ENCODE measurements at regions not wholly inside any gene's neighbourhood (a gene's known extent, or its start where the extent isn't known, plus 50 kb on each side); places are given as distances from the start of the nearest gene placed in this dataset.
"Not testable (repeated sequence)": the region's sequence is repeated elsewhere in the genome, so short reads cannot be mapped to it uniquely, and the experiment has no call there.

GRCh38 chr5:109558952-109559351 lies 130.8 kb upstream of the MAN2A1 start:
- DNase-seq (ENCODE audit: low read depth) = no peak
- TF ChIP-seq CTCF (conservative IDR thresholded peaks at IDR 0.05; ENCODE audit: low read depth, low read length) = no peak

GRCh38 chr5:109558364-109558763 lies 131.4 kb upstream of the MAN2A1 start:
- H3K4me3 ChIP-seq (ENCODE audit: low read depth, low read length) = no peak overlapping the region
- TF ChIP-seq CTCF (conservative IDR thresholded peaks at IDR 0.05; ENCODE audit: low read depth, low read length) = no peak
- no peak for DNase-seq (ENCODE audit: low read depth)

More at GRCh38 chr5:109558952-109559351, 130.8 kb upstream of the MAN2A1 start:
- no peak overlapping the region for H3K4me3 ChIP-seq (ENCODE audit: low read depth, low read length)

GRCh38 chr5:109553846-109554245 lies 135.9 kb upstream of the MAN2A1 start:
- no peak for TF ChIP-seq CTCF (conservative IDR thresholded peaks at IDR 0.05; ENCODE audit: low read depth, low read length)
- no peak for DNase-seq (ENCODE audit: low read depth)
- no peak overlapping the region for H3K4me3 ChIP-seq (ENCODE audit: low read depth, low read length)

GRCh38 chr5:109551234-109551633 lies 138.5 kb upstream of the MAN2A1 start:
- not testable (repeated sequence) for H3K4me3 ChIP-seq (ENCODE audit: low read depth, low read length); DNase-seq (ENCODE audit: low read depth)

GRCh38 chr5:109550077-109550476 lies 139.7 kb upstream of the MAN2A1 start:
- DNase-seq (ENCODE audit: low read depth) = no peak
- TF ChIP-seq CTCF (conservative IDR thresholded peaks at IDR 0.05; ENCODE audit: low read depth, low read length) = no peak
- no peak overlapping the region for H3K4me3 ChIP-seq (ENCODE audit: low read depth, low read length)

- TF ChIP-seq CTCF (conservative IDR thresholded peaks at IDR 0.05; ENCODE audit: low read depth, low read length) = no peak
- DNase-seq (ENCODE audit: low read depth) = no peak
- H3K4me3 ChIP-seq (ENCODE audit: low read depth, low read length) = no peak overlapping the region
Observed at GRCh38 chr5:109546461-109546860, 136.7 kb upstream of the PJA2 start.

GRCh38 chr5:109544873-109545272 lies 135.1 kb upstream of the PJA2 start:
- H3K4me3 ChIP-seq (ENCODE audit: low read depth, low read length); DNase-seq (ENCODE audit: low read depth): not testable (repeated sequence)

- not testable (repeated sequence) for DNase-seq (ENCODE audit: low read depth); H3K4me3 ChIP-seq (ENCODE audit: low read depth, low read length)
Observed at GRCh38 chr5:109538692-109539091, 128.9 kb upstream of the PJA2 start.

- not testable (repeated sequence) for DNase-seq (ENCODE audit: low read depth); H3K4me3 ChIP-seq (ENCODE audit: low read depth, low read length)
Observed at GRCh38 chr5:109535090-109535489, 125.3 kb upstream of the PJA2 start.

All from epithelial cell of proximal tubule (primary cell).